HEK293T (cell line): ENCODE measurements at regions not wholly inside any gene's neighbourhood (a gene's known extent, or its start where the extent isn't known, plus 50 kb on each side); places are given as distances from the start of the nearest gene placed in this dataset.
"Not testable (repeated sequence)": the region's sequence is repeated elsewhere in the genome, so short reads cannot be mapped to it uniquely, and the experiment has no call there.

Experiments used
- CTCF ChIA-PET: fragments of 350-600 bp; formaldehyde crosslinking; extraction: SDS; loops from one replicate; lab custom pipeline; 2021; ENCODE audit warnings: antibody characterized with exemption, inconsistent platforms; lab: Yijun Ruan, JAX
- POLR2A ChIA-PET: fragments of 350-600 bp; formaldehyde crosslinking; extraction: SDS; loops from one replicate; lab custom pipeline; 2020; ENCODE audit warnings: antibody characterized with exemption, inconsistent platforms; lab: Yijun Ruan, JAX
- DNase-seq: peaks from one replicate; pipeline ENCODE4 v3.0.0; 2012; ENCODE audit warnings: mixed read lengths; ENCODE audit errors: extremely low spot score
- ARNT ChIP-seq: fragments of 450-650 bp; IDR thresholded peaks from 2 replicates; pipeline ENCODE4 v1.6.1; 2017; ENCODE audit warnings: mild to moderate bottlenecking
- BHLHE40 ChIP-seq: fragments of 450-650 bp; IDR thresholded peaks from 2 replicates; pipeline ENCODE4 v1.6.1; 2016; ENCODE audit warnings: mild to moderate bottlenecking, moderate library complexity, borderline replicate concordance
- CTBP1 ChIP-seq: fragments of 450-650 bp; IDR thresholded peaks from 2 replicates; pipeline ENCODE4 v1.6.1; 2016; ENCODE audit warnings: borderline replicate concordance
- ELF4 ChIP-seq: fragments of 450-650 bp; IDR thresholded peaks from 2 replicates; pipeline ENCODE4 v1.6.1; 2017; ENCODE audit warnings: antibody characterized with exemption
- FOXA1 ChIP-seq: fragments of 450-650 bp; IDR thresholded peaks from 2 replicates; pipeline ENCODE4 v1.6.1; 2016; ENCODE audit warnings: mild to moderate bottlenecking
- FOXK2 ChIP-seq: fragments of 450-650 bp; IDR thresholded peaks from 2 replicates; pipeline ENCODE4 v1.6.1; 2016; ENCODE audit warnings: mild to moderate bottlenecking
- FOXM1 ChIP-seq: fragments of 450-650 bp; IDR thresholded peaks from 2 replicates; pipeline ENCODE4 v1.6.1; 2017; ENCODE audit warnings: mild to moderate bottlenecking, borderline replicate concordance
- HDGF ChIP-seq: fragments of 450-650 bp; IDR thresholded peaks from 2 replicates; pipeline ENCODE4 v1.6.1; 2017; ENCODE audit warnings: antibody characterized with exemption, borderline replicate concordance
- L3MBTL2 ChIP-seq: fragments of 450-650 bp; conservative IDR thresholded peaks from 2 replicates; pipeline ENCODE4 v1.6.1; 2016; ENCODE audit warnings: mild to moderate bottlenecking
- LEF1 ChIP-seq: fragments of 450-650 bp; IDR thresholded peaks from 2 replicates; pipeline ENCODE4 v1.6.1; 2017; ENCODE audit warnings: mild to moderate bottlenecking, borderline replicate concordance
- NFRKB ChIP-seq: fragments of 450-650 bp; IDR thresholded peaks from 2 replicates; pipeline ENCODE4 v1.6.1; 2016; ENCODE audit warnings: mild to moderate bottlenecking, moderate library complexity
- SP1 ChIP-seq: fragments of 450-650 bp; IDR thresholded peaks from 2 replicates; pipeline ENCODE4 v1.6.1; 2017
- SUZ12 ChIP-seq: fragments of 450-650 bp; IDR thresholded peaks from 2 replicates; pipeline ENCODE4 v1.6.1; 2016; ENCODE audit warnings: mild to moderate bottlenecking
- TARDBP ChIP-seq: fragments of 450-650 bp; IDR thresholded peaks from 2 replicates; pipeline ENCODE4 v1.6.1; 2016
- ZNF384 ChIP-seq: fragments of 450-650 bp; IDR thresholded peaks from 2 replicates; pipeline ENCODE4 v1.6.1; 2016
- TF ChIP-seq, protein P1 (sequence below): fragments of 450-650 bp; IDR thresholded peaks from 2 replicates; pipeline ENCODE4 v1.6.1; 2016

DNA sequence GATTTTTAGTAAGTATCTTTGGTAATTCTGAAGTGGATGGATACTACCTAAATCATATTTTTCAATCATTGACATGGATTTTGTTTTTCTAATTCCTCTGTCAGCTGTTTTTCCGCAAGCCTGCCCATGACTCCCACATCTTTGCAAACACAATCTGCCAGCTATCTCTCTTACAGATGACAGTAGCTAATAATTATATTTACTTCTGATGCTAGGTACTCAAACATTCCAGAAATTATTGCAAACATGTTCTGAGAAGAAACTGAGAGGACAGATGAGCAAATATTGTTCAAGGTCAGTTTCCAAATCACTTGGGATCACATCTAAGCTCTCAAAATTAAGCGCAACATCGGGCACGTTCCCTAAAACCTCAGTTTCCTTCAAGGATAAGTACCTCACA lies 270.0 kb upstream of the CDH19 start:
- ChIA-PET CTCF (no interaction called here), POLR2A (no interaction called here)
- no peak for DNase-seq
- TF ChIP-seq, protein P1, sequence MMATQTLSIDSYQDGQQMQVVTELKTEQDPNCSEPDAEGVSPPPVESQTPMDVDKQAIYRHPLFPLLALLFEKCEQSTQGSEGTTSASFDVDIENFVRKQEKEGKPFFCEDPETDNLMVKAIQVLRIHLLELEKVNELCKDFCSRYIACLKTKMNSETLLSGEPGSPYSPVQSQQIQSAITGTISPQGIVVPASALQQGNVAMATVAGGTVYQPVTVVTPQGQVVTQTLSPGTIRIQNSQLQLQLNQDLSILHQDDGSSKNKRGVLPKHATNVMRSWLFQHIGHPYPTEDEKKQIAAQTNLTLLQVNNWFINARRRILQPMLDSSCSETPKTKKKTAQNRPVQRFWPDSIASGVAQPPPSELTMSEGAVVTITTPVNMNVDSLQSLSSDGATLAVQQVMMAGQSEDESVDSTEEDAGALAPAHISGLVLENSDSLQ = no peak
- TF ChIP-seq HDGF (no peak), ZNF384 (no peak), LEF1 (no peak), NFRKB (no peak), FOXM1 (no peak), CTBP1 (no peak), FOXK2 (no peak), ARNT (no peak), BHLHE40 (no peak), SUZ12 (no peak), SP1 (no peak), FOXA1 (no peak), TARDBP (no peak), L3MBTL2 (no peak), ELF4 (no peak)

DNA sequence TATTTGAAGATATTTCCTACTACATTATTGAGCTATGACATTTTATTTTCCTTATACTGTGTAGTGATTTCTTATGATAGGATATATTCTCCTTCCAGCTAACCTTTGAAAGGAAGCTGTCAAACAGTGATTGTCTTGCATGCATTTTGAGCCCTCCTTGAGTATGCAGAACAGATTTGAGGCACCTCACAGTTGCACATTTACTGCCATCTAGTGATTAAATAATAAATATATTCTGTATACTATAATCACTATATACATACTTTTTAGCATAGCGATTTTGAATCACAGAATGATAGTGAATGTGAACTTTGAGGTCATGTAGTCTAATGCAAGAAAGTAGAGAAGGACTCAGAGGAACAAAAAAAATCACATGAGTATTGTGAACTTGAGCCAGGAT lies 268.4 kb upstream of the CDH19 start:
- ChIA-PET POLR2A (no interaction called here), CTCF (interaction anchor here (0.6 kb wide), 1 partner anchor 1144 kb away, joined by 4 read pairs; no protein-coding TSS in a partner anchor)
- TF ChIP-seq L3MBTL2 = no peak
- no peak for TF ChIP-seq ELF4
- TF ChIP-seq CTBP1 = no peak
- no peak for TF ChIP-seq TARDBP
- no peak for TF ChIP-seq NFRKB
- no peak for TF ChIP-seq BHLHE40
- no peak for TF ChIP-seq HDGF
- no peak for TF ChIP-seq SUZ12
- no peak for DNase-seq

DNA sequence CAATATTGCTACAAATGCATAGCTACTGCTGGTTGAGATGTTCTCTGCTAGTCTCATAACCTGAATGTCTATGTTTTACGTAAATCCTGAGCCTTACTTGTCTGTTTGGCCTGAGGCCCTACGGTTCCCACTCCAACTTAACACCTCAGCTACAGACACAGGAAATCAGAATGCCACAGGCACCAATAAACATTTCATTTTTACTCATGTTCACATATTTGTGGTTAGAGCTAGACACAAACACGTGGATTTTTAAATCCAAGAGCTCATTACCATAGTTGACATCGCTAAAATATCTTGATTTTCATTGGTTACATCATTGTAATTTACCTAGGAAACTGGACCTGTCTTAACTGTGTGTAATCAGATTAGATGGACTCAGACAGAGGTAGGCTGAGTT lies 263.8 kb upstream of the CDH19 start:
- no peak for DNase-seq
- no peak for TF ChIP-seq NFRKB
- TF ChIP-seq TARDBP = no peak
- TF ChIP-seq ELF4 = no peak
- TF ChIP-seq BHLHE40 = no peak
- TF ChIP-seq L3MBTL2 = no peak
- no peak for TF ChIP-seq HDGF
- no peak for TF ChIP-seq FOXA1
- TF ChIP-seq SUZ12 = no peak
- TF ChIP-seq ARNT = no peak
- no peak for TF ChIP-seq ZNF384
- no peak for TF ChIP-seq LEF1
- no peak for TF ChIP-seq FOXM1
- no peak for TF ChIP-seq CTBP1
- no peak for TF ChIP-seq FOXK2
- TF ChIP-seq, protein P1 = no peak
- ChIA-PET CTCF (no interaction called here), POLR2A (no interaction called here)

DNA sequence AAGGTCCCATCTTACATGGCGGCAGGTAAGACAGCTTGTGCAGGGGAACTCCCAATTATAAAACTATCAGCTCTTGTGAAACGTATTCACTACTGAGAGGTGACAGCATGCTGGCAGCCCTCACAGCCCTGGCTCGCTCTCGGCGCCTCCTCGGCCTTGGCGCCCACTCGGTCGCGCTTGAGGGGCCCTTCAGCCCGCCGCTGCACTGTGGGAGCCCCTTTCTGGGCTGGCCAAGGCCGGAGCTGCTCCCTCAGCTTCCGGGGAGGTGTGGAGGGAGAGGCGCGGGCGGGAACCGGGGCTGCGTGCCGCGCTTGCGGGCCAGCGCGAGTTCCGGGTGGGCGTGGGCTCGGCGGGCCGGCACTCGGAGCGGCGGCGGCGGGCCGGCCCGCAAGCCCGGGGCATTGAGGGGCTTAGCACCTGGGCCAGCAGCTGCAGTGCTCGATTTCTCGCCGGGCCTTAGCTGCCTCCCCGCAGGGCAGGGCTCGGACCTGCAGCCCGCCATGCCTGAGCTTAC lies 262.6 kb upstream of the CDH19 start:
- POLR2A ChIA-PET, CTCF ChIA-PET, DNase-seq: not testable (repeated sequence)

DNA sequence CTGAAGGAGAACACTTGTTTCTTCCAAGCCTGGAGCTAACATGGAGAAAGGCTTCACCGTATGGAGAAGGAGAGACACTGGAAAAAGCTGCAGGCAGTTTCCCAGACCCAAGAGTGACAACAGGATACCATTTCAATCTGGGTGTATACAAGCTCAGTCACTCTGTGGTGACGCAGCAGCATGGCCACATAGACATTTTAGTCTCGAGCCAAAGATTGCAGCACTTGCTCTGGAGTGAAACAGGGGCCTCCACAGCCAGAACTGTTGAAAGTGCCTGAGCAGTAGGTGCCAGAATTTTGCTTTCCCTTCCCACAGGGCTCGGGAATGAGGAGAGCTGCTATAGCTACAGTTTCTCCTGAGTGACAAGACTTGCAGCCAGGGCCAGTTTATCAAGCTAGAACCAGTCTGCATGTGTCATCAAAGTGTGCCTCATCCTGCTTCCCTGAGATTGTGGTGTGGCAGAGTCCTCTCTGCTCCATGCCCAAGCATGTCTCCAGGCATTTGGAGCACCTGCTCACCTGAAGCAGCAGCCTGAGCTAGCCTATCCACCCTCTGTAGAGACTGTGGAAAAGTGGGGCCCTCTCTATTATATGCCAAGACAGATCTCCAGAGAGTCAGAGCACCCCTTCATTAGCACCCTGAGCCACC lies 234.6 kb upstream of the CDH19 start:
- POLR2A ChIA-PET = no interaction called here
- CTCF ChIA-PET = no interaction called here
- TF ChIP-seq ARNT (no peak), FOXA1 (no peak), LEF1 (no peak), L3MBTL2 (no peak), NFRKB (no peak), SP1 (no peak), ELF4 (no peak), SUZ12 (no peak), FOXM1 (no peak), FOXK2 (no peak), HDGF (no peak), CTBP1 (no peak), ZNF384 (no peak), TARDBP (no peak), BHLHE40 (no peak)
- TF ChIP-seq, protein P1 = no peak
- no peak for DNase-seq

DNA sequence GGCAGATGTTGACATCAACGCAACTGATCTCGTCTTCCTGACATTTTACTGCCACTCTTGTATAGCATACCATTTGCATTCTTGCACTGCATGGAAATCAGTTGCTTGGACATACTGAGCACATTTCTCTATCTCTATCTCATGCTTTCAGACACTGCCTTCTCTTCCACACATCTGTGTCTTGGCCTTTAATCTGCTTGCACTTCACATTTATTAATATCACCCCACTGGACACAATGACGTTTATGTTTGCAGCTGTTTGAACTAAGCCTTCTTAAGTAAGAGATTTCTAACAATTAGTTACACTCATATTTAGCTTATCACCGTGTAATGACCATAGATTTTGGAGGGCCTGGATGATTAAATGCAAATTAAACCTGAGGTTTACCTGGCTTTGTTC lies 229.8 kb upstream of the CDH19 start:
- POLR2A ChIA-PET = no interaction called here
- CTCF ChIA-PET = no interaction called here
- DNase-seq = no peak
- no peak for TF ChIP-seq SP1

DNA sequence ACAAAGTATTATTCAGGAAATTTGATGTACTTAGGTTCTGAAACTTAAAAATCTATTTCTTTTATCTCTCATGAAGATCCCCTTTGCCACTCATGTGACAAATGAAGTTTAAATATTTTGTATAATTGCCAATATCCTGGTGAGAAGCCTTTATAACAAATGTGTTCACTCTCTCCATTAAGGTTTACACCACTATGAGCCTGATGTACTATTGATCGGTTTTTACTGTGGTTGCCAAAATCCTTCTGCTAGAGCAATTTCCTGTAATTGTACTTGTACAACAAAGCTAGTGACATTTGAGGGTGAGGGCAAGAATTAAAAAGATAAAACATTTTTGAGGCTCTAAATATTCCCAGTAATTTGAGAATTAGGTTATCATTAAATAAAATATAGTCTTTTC lies 222.3 kb upstream of the CDH19 start:
- CTCF ChIA-PET = no interaction called here
- POLR2A ChIA-PET = no interaction called here
- no peak for DNase-seq
- TF ChIP-seq SP1 = no peak
- TF ChIP-seq HDGF = no peak
- TF ChIP-seq SUZ12 = no peak
- TF ChIP-seq FOXK2 = no peak
- TF ChIP-seq CTBP1 = no peak
- no peak for TF ChIP-seq FOXM1
- no peak for TF ChIP-seq ELF4
- TF ChIP-seq BHLHE40 = no peak
- TF ChIP-seq ARNT = no peak
- no peak for TF ChIP-seq ZNF384
